Caco-2 (cell line): ENCODE measurements at regions not wholly inside any gene's neighbourhood (a gene's known extent, or its start where the extent isn't known, plus 50 kb on each side); places are given as distances from the start of the nearest gene placed in this dataset.
A peak's percentile ranks its signal among the peaks of the same experiment; 100 is the strongest.

Source experiments
- BruUV-seq: library from RNA; stranded (reverse); fragments of 400-500 nt; replicated peaks from 2 replicates; lab custom pipeline; 2021; lab: Mats Ljungman, UMichigan
- CTCF ChIA-PET: fragments of 300-600 bp; sonication (Branson Sonifier 250); formaldehyde crosslinking; loops from one replicate; lab custom pipeline; 2022; ENCODE audit warnings: antibody characterized with exemption; lab: Charles Lee
- POLR2A ChIA-PET: fragments of 300-600 bp; sonication (Branson Sonifier 250); formaldehyde crosslinking; loops from one replicate; lab custom pipeline; 2022; ENCODE audit warnings: antibody characterized with exemption; lab: Charles Lee
- DNase-seq, 2 experiments: peaks; one replicate each; pipeline versions ENCODE4 v3.0.0 to v3.0.0-alpha.2; 2020 to 2022
- H3K27me3 ChIP-seq: replicated peaks from 2 replicates; pipeline ENCODE4 v1.6.0; 2011; ENCODE audit warnings: low read length; ENCODE audit not compliant: control insufficient read depth, insufficient read depth
- H3K36me3 ChIP-seq: 2 replicates; pipeline ENCODE4 v1.5.1; 2011; ENCODE audit warnings: low read length; ENCODE audit not compliant: control insufficient read depth, insufficient read depth
- H3K4me1 ChIP-seq: fragments of 250-450 bp; sonication (Bioruptor Pico); 2 replicates; pipeline ENCODE4 v1.5.1; 2020; ENCODE audit warnings: mild to moderate bottlenecking
- H3K4me3 ChIP-seq: 2 replicates; pipeline ENCODE4 v1.5.1; 2011; ENCODE audit warnings: low read depth, mild to moderate bottlenecking, control low read depth, low read length
- H3K9me3 ChIP-seq: fragments of 250-450 bp; sonication (Bioruptor Pico); 2 replicates; pipeline ENCODE4 v1.5.1; 2020; ENCODE audit warnings: mild to moderate bottlenecking, moderate library complexity
- H3K27ac Mint-ChIP-seq: one replicate; pipeline ENCODE4 v1.8.0; 2022; ENCODE audit warnings: mixed read lengths; ENCODE audit not compliant: unreplicated experiment
- H3K27me3 Mint-ChIP-seq: one replicate; pipeline ENCODE4 v1.8.0; 2022; ENCODE audit warnings: mixed read lengths; ENCODE audit not compliant: insufficient read depth, unreplicated experiment
- H3K36me3 Mint-ChIP-seq: one replicate; pipeline ENCODE4 v1.8.0; 2022; ENCODE audit warnings: mild to moderate bottlenecking, mixed read lengths; ENCODE audit not compliant: insufficient read depth, unreplicated experiment
- H3K4me1 Mint-ChIP-seq: one replicate; pipeline ENCODE4 v1.8.0; 2022; ENCODE audit warnings: low read depth, mixed read lengths; ENCODE audit not compliant: unreplicated experiment
- H3K4me3 Mint-ChIP-seq: one replicate; pipeline ENCODE4 v1.8.0; 2022; ENCODE audit warnings: mild to moderate bottlenecking, moderate library complexity, mixed read lengths; ENCODE audit not compliant: unreplicated experiment
- H3K9me3 Mint-ChIP-seq: one replicate; pipeline ENCODE4 v1.8.0; 2022; ENCODE audit warnings: mixed read lengths; ENCODE audit not compliant: unreplicated experiment
- intact Hi-C: fragments of 100-400 bp; cut with micrococcal nuclease; formaldehyde crosslinking; loops from one replicate; pipeline ENCODE4 v1.10.0; 2022; ENCODE audit not compliant: unreplicated experiment
- TF ChIP-seq, protein P1 (sequence below), 2 experiments: fragments of 200-600 bp in 1 of 2; IDR thresholded peaks; 1 replicate in 1 of 2; 2 replicates in 1 of 2; pipeline versions ENCODE4 v1.5.1 to v1.8.0; 2011 to 2022; ENCODE audit warnings: antibody characterized with exemption in 1 of 2, control low read depth in 1 of 2, inconsistent platforms in 1 of 2, low read depth in 1 of 2, low read length in 1 of 2, mild to moderate bottlenecking in 1 of 2, moderate library complexity in 1 of 2; ENCODE audit not compliant: insufficient read depth in 1 of 2, severe bottlenecking in 1 of 2, unreplicated experiment in 1 of 2

- Mint-ChIP-seq H3K36me3 (no peaks in the 10 kb centered on the region), H3K4me1 (no peaks in the 10 kb centered on the region), H3K4me3 (no peak overlapping the region), H3K27ac (no peak overlapping the region), H3K27me3 (no peaks in the 10 kb centered on the region), H3K9me3 (no peaks in the 10 kb centered on the region)
- DNase-seq: no peak
- TF ChIP-seq, protein P1, sequence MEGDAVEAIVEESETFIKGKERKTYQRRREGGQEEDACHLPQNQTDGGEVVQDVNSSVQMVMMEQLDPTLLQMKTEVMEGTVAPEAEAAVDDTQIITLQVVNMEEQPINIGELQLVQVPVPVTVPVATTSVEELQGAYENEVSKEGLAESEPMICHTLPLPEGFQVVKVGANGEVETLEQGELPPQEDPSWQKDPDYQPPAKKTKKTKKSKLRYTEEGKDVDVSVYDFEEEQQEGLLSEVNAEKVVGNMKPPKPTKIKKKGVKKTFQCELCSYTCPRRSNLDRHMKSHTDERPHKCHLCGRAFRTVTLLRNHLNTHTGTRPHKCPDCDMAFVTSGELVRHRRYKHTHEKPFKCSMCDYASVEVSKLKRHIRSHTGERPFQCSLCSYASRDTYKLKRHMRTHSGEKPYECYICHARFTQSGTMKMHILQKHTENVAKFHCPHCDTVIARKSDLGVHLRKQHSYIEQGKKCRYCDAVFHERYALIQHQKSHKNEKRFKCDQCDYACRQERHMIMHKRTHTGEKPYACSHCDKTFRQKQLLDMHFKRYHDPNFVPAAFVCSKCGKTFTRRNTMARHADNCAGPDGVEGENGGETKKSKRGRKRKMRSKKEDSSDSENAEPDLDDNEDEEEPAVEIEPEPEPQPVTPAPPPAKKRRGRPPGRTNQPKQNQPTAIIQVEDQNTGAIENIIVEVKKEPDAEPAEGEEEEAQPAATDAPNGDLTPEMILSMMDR (IDR thresholded peaks at IDR 0.05; ENCODE audit: insufficient read depth in 1 of 2, low read depth in 1 of 2, low read length in 1 of 2, severe bottlenecking in 1 of 2, unreplicated experiment in 1 of 2): no peak
- no peaks in the 10 kb centered on the region for H3K9me3 ChIP-seq
- CTCF ChIA-PET: no interaction called here
- no peak overlapping the region for H3K4me3 ChIP-seq
- intact Hi-C loops: no loop called here
- no peaks in the 10 kb centered on the region for H3K27me3 ChIP-seq
- POLR2A ChIA-PET: no interaction called here
- H3K4me1 ChIP-seq: no peaks in the 10 kb centered on the region
- BruUV-seq: no TSS peak
- no peaks in the 10 kb centered on the region for H3K36me3 ChIP-seq
These were observed 1135.9 kb upstream of the PCDH20 start for GRCh38 chr13:62551588-62551987.

- Histone ChIP-seq H3K9me3 (no peaks in the 10 kb centered on the region), H3K36me3 (no peaks in the 10 kb centered on the region), H3K4me3 (no peak overlapping the region), H3K27me3 (no peaks in the 10 kb centered on the region), H3K4me1 (no peaks in the 10 kb centered on the region)
- intact Hi-C loops: loop anchor here (1.0 kb wide), 2 partner anchors 33 to 225 kb away; no protein-coding TSS in a partner anchor
- POLR2A ChIA-PET: no interaction called here
- Mint-ChIP-seq H3K36me3 (no peaks in the 10 kb centered on the region), H3K4me3 (no peak overlapping the region), H3K9me3 (no peaks in the 10 kb centered on the region), H3K4me1 (no peaks in the 10 kb centered on the region), H3K27me3 (no peaks in the 10 kb centered on the region), H3K27ac (no peak overlapping the region)
- CTCF ChIA-PET: no interaction called here
- BruUV-seq: no TSS peak
- TF ChIP-seq, protein P1 (IDR thresholded peaks at IDR 0.05; ENCODE audit: insufficient read depth in 1 of 2, low read depth in 1 of 2, low read length in 1 of 2, severe bottlenecking in 1 of 2, unreplicated experiment in 1 of 2): peak in 1 of 2 experiments; percentile 15
- DNase-seq: peak in 1 of 2 experiments; percentile 10
These were observed 1129.3 kb upstream of the PCDH20 start for GRCh38 chr13:62544928-62545327.

DNA sequence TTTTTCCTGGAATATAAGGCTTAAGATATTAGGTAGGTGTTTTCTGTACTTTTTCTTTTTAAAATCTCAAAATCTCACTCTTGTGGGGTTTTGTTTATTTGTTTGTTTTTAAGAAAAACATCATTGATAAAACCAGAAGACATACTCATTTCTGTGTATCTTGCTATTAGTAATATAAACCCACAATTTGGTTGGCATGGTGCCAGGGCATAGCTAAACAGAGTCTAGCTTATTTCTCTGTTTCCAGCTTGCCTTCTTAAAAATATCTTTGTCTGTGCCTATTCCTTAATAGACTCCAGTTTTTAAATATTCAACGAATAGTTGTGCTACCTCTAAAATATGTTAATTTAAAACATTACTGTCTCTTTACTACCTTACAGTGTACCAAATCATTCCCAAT, 1121.9 kb upstream of the PCDH20 start:
- Mint-ChIP-seq H3K27me3 (peaks cover 8% of the 10 kb centered on the region), H3K9me3 (no peaks in the 10 kb centered on the region), H3K36me3 (no peaks in the 10 kb centered on the region), H3K4me1 (peaks cover under 1% of the 10 kb centered on the region), H3K4me3 (no peak overlapping the region), H3K27ac (no peak overlapping the region)
- CTCF ChIA-PET: no interaction called here
- TF ChIP-seq, protein P1 (IDR thresholded peaks at IDR 0.05; ENCODE audit: insufficient read depth in 1 of 2, low read depth in 1 of 2, low read length in 1 of 2, severe bottlenecking in 1 of 2, unreplicated experiment in 1 of 2): no peak
- no peak overlapping the region for H3K4me3 ChIP-seq
- H3K36me3 ChIP-seq: no peaks in the 10 kb centered on the region
- POLR2A ChIA-PET: no interaction called here
- no peaks in the 10 kb centered on the region for H3K27me3 ChIP-seq
- no peaks in the 10 kb centered on the region for H3K4me1 ChIP-seq
- H3K9me3 ChIP-seq: no peaks in the 10 kb centered on the region
- intact Hi-C loops: no loop called here
- DNase-seq: no peak
- BruUV-seq: no TSS peak
